ENCODE measurements at regions not wholly inside any gene's neighbourhood (a gene's known extent, or its start where the extent isn't known, plus 50 kb on each side); places are given as distances from the start of the nearest gene placed in this dataset.

DNA sequence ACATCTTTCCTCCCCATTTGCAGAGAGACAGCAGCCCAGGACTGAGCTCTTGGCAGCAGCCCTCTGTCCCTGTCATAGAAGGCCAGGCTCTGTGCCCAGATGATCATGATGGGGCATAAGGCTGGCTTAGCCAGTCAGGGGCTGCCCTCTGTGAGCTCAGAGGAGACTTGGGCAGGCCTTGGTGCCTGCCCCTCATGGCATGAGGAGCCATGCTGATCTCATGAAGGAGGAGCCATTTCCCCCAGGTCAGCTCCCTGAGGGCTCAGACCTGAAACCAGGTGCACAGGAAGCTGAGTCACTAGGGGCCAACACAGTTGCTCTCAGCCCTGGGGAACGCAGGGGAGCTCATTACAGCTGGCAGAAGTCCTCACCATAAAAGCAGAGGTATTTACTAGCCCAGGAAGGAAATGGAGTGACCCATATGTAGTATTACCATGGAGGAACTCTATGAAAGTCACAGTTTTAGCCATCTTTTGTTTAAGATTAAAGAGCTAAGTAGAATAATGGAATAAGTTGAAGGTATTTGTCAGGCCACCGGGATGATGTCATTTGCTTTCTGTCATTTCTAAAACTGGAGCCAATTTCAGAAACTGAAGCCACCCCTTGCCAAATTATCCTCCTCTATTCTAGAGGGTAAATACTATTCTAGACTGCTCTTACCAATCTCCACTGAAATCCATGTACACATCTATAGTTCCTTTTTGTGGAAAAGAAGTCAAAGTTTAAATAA, 362.4 kb upstream of the ZNF32 start:
- TF ChIP-seq, protein P1, sequence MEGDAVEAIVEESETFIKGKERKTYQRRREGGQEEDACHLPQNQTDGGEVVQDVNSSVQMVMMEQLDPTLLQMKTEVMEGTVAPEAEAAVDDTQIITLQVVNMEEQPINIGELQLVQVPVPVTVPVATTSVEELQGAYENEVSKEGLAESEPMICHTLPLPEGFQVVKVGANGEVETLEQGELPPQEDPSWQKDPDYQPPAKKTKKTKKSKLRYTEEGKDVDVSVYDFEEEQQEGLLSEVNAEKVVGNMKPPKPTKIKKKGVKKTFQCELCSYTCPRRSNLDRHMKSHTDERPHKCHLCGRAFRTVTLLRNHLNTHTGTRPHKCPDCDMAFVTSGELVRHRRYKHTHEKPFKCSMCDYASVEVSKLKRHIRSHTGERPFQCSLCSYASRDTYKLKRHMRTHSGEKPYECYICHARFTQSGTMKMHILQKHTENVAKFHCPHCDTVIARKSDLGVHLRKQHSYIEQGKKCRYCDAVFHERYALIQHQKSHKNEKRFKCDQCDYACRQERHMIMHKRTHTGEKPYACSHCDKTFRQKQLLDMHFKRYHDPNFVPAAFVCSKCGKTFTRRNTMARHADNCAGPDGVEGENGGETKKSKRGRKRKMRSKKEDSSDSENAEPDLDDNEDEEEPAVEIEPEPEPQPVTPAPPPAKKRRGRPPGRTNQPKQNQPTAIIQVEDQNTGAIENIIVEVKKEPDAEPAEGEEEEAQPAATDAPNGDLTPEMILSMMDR (IDR thresholded peaks at IDR 0.05) = no peak
- no peak for TF ChIP-seq POLR2A (IDR thresholded peaks at IDR 0.05)
